SK-N-SH (cell line): ENCODE measurements at regions not wholly inside any gene's neighbourhood (a gene's known extent, or its start where the extent isn't known, plus 50 kb on each side); places are given as distances from the start of the nearest gene placed in this dataset.

Experiments
- CHD2 ChIP-seq: fragments of 150-350 bp; IDR thresholded peaks from 2 replicates; pipeline ENCODE4 v1.6.1; 2018; ENCODE audit warnings: low read length; ENCODE audit not compliant: partially characterized antibody
- EP300 ChIP-seq, 2 experiments: IDR thresholded peaks; 2 replicates each; pipeline versions ENCODE4 v1.4.0 to v1.6.1; 2012; ENCODE audit warnings: borderline replicate concordance in 1 of 2, low read depth in 1 of 2, low read length in 1 of 2
- GABPA ChIP-seq: IDR thresholded peaks from 2 replicates; pipeline ENCODE4 v1.4.0; 2012; ENCODE audit warnings: low read depth, mild to moderate bottlenecking
- GATA2 ChIP-seq: sonication (generic); formaldehyde crosslinking; IDR thresholded peaks from 2 replicates; pipeline ENCODE4 v1.5.0; 2020; ENCODE audit warnings: mild to moderate bottlenecking, missing genetic modification reagents
- MXI1 ChIP-seq: IDR thresholded peaks from 2 replicates; pipeline ENCODE4 v1.6.1; 2012; ENCODE audit warnings: mild to moderate bottlenecking, low read depth, low read length, improper control_type of control experiment
- NRF1 ChIP-seq: IDR thresholded peaks from 2 replicates; pipeline ENCODE4 v1.6.1; 2012; ENCODE audit warnings: low read depth, mild to moderate bottlenecking, low read length
- POLR2AphosphoS5 ChIP-seq: IDR thresholded peaks from 2 replicates; pipeline ENCODE4 v1.6.1; 2012; ENCODE audit warnings: low read depth, low read length
- RCOR1 ChIP-seq: fragments of 150-350 bp; IDR thresholded peaks from 2 replicates; pipeline ENCODE4 v1.6.1; 2017; ENCODE audit warnings: antibody characterized with exemption, low read length
- RFX5 ChIP-seq: IDR thresholded peaks from 2 replicates; pipeline ENCODE4 v1.6.1; 2012; ENCODE audit warnings: mild to moderate bottlenecking, improper control_type of control experiment, low read length
- TAF1 ChIP-seq: IDR thresholded peaks from 2 replicates; pipeline ENCODE4 v1.6.1; 2012; ENCODE audit warnings: low read depth, mild to moderate bottlenecking, low read length, moderate library complexity, borderline replicate concordance
- ZBTB33 ChIP-seq: IDR thresholded peaks from 2 replicates; pipeline ENCODE4 v1.4.0; 2012; ENCODE audit warnings: low read depth, borderline replicate concordance
- TF ChIP-seq, protein P1 (sequence below): fragments of 200-600 bp; sonication (generic); IDR thresholded peaks from 2 replicates; pipeline ENCODE4 v1.6.1; 2017; ENCODE audit warnings: antibody characterized with exemption, mild to moderate bottlenecking, moderate library complexity
- TF ChIP-seq, protein P2 (sequence below): fragments of 150-350 bp; IDR thresholded peaks from 2 replicates; pipeline ENCODE4 v1.6.1; 2017; ENCODE audit warnings: antibody characterized with exemption, low read length, low read depth, borderline replicate concordance
- TF ChIP-seq, protein P3 (sequence below): IDR thresholded peaks from 2 replicates; pipeline ENCODE4 v1.4.0; 2012; ENCODE audit warnings: low read depth

- TF ChIP-seq CHD2 (no peak), EP300 (IDR thresholded peaks at IDR 0.05; ENCODE audit: borderline replicate concordance in 1 of 2, low read depth in 1 of 2, low read length in 1 of 2) (no peak), TAF1 (no peak), GATA2 (no peak), ZBTB33 (no peak), POLR2AphosphoS5 (no peak), RFX5 (no peak), GABPA (no peak), NRF1 (no peak), MXI1 (no peak), RCOR1 (no peak)
- TF ChIP-seq, protein P1, sequence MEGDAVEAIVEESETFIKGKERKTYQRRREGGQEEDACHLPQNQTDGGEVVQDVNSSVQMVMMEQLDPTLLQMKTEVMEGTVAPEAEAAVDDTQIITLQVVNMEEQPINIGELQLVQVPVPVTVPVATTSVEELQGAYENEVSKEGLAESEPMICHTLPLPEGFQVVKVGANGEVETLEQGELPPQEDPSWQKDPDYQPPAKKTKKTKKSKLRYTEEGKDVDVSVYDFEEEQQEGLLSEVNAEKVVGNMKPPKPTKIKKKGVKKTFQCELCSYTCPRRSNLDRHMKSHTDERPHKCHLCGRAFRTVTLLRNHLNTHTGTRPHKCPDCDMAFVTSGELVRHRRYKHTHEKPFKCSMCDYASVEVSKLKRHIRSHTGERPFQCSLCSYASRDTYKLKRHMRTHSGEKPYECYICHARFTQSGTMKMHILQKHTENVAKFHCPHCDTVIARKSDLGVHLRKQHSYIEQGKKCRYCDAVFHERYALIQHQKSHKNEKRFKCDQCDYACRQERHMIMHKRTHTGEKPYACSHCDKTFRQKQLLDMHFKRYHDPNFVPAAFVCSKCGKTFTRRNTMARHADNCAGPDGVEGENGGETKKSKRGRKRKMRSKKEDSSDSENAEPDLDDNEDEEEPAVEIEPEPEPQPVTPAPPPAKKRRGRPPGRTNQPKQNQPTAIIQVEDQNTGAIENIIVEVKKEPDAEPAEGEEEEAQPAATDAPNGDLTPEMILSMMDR: no peak
- TF ChIP-seq, protein P2, sequence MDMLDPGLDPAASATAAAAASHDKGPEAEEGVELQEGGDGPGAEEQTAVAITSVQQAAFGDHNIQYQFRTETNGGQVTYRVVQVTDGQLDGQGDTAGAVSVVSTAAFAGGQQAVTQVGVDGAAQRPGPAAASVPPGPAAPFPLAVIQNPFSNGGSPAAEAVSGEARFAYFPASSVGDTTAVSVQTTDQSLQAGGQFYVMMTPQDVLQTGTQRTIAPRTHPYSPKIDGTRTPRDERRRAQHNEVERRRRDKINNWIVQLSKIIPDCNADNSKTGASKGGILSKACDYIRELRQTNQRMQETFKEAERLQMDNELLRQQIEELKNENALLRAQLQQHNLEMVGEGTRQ: no peak
- TF ChIP-seq, protein P3, sequence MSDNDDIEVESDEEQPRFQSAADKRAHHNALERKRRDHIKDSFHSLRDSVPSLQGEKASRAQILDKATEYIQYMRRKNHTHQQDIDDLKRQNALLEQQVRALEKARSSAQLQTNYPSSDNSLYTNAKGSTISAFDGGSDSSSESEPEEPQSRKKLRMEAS: no peak
These were observed 149.9 kb upstream of the RORA start for GRCh38 chr15:61379005-61379404.
